Kidney epithelial cell (primary cell): ENCODE measurements at regions not wholly inside any gene's neighbourhood (a gene's known extent, or its start where the extent isn't known, plus 50 kb on each side); places are given as distances from the start of the nearest gene placed in this dataset.

Experiments used
- DNase-seq: peaks from one replicate; pipeline ENCODE4 v3.0.0-alpha.2; 2010; ENCODE audit warnings: low read depth
- H3K27me3 ChIP-seq: 2 replicates; pipeline ENCODE4 v1.6.0; 2011; ENCODE audit warnings: low read length; ENCODE audit not compliant: control insufficient read depth, insufficient read depth
- H3K36me3 ChIP-seq: 2 replicates; pipeline ENCODE4 v1.5.1; 2011; ENCODE audit warnings: low read length; ENCODE audit not compliant: control insufficient read depth, insufficient read depth
- H3K4me3 ChIP-seq: 2 replicates; pipeline ENCODE4 v1.5.1; 2011; ENCODE audit warnings: low read depth, mild to moderate bottlenecking, control low read depth, low read length
- CTCF ChIP-seq: IDR thresholded peaks from 2 replicates; pipeline ENCODE4 v1.5.1; 2011; ENCODE audit warnings: mild to moderate bottlenecking, moderate library complexity, low read length, control low read depth, inconsistent platforms; ENCODE audit not compliant: insufficient read depth, poor library complexity, severe bottlenecking

GRCh38 chr16:88301431-88301830 lies 81.3 kb upstream of the ZNF469 start:
- H3K27me3 ChIP-seq = peaks cover 8% of the 10 kb centered on the region
- H3K4me3 ChIP-seq = no peak overlapping the region
- no peaks in the 10 kb centered on the region for H3K36me3 ChIP-seq
- TF ChIP-seq CTCF = no peak
- no peak for DNase-seq

- H3K27me3 ChIP-seq = peaks cover 5% of the 10 kb centered on the region
Measured at GRCh38 chr16:88301886-88302285, 80.9 kb upstream of the ZNF469 start.

GRCh38 chr16:88302666-88303065 lies 80.1 kb upstream of the ZNF469 start:
- Histone ChIP-seq H3K27me3 (no peaks in the 10 kb centered on the region), H3K36me3 (no peaks in the 10 kb centered on the region), H3K4me3 (no peak overlapping the region)
- TF ChIP-seq CTCF = no peak
- no peak for DNase-seq

More at GRCh38 chr16:88301886-88302285, 80.9 kb upstream of the ZNF469 start:
- Histone ChIP-seq H3K4me3 (no peak overlapping the region), H3K36me3 (no peaks in the 10 kb centered on the region)
- no peak for TF ChIP-seq CTCF
- DNase-seq = no peak

GRCh38 chr16:88303405-88303804 lies 79.4 kb upstream of the ZNF469 start:
- Histone ChIP-seq H3K27me3 (no peaks in the 10 kb centered on the region), H3K4me3 (no peak overlapping the region), H3K36me3 (no peaks in the 10 kb centered on the region)
- no peak for DNase-seq
- no peak for TF ChIP-seq CTCF

GRCh38 chr16:88303890-88304819 lies 78.6 kb upstream of the ZNF469 start:
- peak; percentile 49 for DNase-seq
- H3K36me3 ChIP-seq = no peaks in the 10 kb centered on the region
- H3K27me3 ChIP-seq = no peaks in the 10 kb centered on the region
- no peak overlapping the region for H3K4me3 ChIP-seq
- no peak for TF ChIP-seq CTCF
